ENCODE measurements at regions not wholly inside any gene's neighbourhood (a gene's known extent, or its start where the extent isn't known, plus 50 kb on each side); places are given as distances from the start of the nearest gene placed in this dataset.

- no peak overlapping the region for H3K4me3 ChIP-seq (ENCODE audit: low read depth, low read length)
- no peak for TF ChIP-seq CTCF (conservative IDR thresholded peaks at IDR 0.05; ENCODE audit: low read depth, low read length)
- DNase-seq (ENCODE audit: low read depth), result no peak
These were observed 189.9 kb upstream of the KLF14 start for GRCh38 chr7:130923930-130924329.

GRCh38 chr7:130925136-130925794 is 191.3 kb upstream of the KLF14 start:
- DNase-seq (ENCODE audit: low read depth), result no peak
- H3K4me3 ChIP-seq (ENCODE audit: low read depth, low read length), result no peak overlapping the region
- no peak for TF ChIP-seq CTCF (conservative IDR thresholded peaks at IDR 0.05; ENCODE audit: low read depth, low read length)

- DNase-seq (ENCODE audit: low read depth), result no peak
- no peak overlapping the region for H3K4me3 ChIP-seq (ENCODE audit: low read depth, low read length)
- no peak for TF ChIP-seq CTCF (conservative IDR thresholded peaks at IDR 0.05; ENCODE audit: low read depth, low read length)
These were observed 192.1 kb upstream of the KLF14 start for GRCh38 chr7:130926001-130926691.

- DNase-seq (ENCODE audit: low read depth), result no peak
- TF ChIP-seq CTCF (conservative IDR thresholded peaks at IDR 0.05; ENCODE audit: low read depth, low read length), result no peak
- no peak overlapping the region for H3K4me3 ChIP-seq (ENCODE audit: low read depth, low read length)
These were observed 193.1 kb upstream of the KLF14 start for GRCh38 chr7:130927062-130927461.

- no peak for TF ChIP-seq CTCF (conservative IDR thresholded peaks at IDR 0.05; ENCODE audit: low read depth, low read length)
- DNase-seq (ENCODE audit: low read depth), result no peak
- no peak overlapping the region for H3K4me3 ChIP-seq (ENCODE audit: low read depth, low read length)
These were observed 193.6 kb upstream of the KLF14 start for GRCh38 chr7:130927564-130927963.

- no peak for TF ChIP-seq CTCF (conservative IDR thresholded peaks at IDR 0.05; ENCODE audit: low read depth, low read length)
- H3K4me3 ChIP-seq (ENCODE audit: low read depth, low read length), result no peak overlapping the region
- DNase-seq (ENCODE audit: low read depth), result no peak
These were observed 196.1 kb upstream of the KLF14 start for GRCh38 chr7:130929896-130930659.

All from epithelial cell of proximal tubule (primary cell).